GM21390 (cell line): ENCODE measurements at regions not wholly inside any gene's neighbourhood (a gene's known extent, or its start where the extent isn't known, plus 50 kb on each side); places are given as distances from the start of the nearest gene placed in this dataset.

Experiments used
- ATAC-seq: cut with Tn5 transposase; IDR thresholded peaks from one replicate; pipeline ENCODE4 v1.9.1; 2021; ENCODE audit not compliant: unreplicated experiment

DNA sequence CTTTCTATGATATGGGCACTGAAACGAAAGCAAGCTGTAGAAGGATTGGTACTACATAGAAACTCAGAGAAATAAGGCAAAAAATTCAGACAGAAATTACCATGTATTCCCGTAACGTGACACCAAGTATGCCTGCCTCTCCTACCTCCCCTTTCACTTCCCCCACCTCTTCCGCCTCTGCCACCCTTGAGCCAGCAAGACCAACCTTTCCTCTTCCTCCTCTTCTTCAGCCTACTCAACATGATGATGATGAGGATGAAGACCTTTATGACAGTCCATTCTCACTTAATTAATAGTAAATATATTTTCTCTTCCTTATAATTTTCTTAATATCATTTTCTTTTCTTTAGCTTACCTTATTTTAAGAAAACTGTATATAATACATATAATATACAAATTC lies 188.1 kb upstream of the VGLL2 start:
- ATAC-seq = no peak

DNA sequence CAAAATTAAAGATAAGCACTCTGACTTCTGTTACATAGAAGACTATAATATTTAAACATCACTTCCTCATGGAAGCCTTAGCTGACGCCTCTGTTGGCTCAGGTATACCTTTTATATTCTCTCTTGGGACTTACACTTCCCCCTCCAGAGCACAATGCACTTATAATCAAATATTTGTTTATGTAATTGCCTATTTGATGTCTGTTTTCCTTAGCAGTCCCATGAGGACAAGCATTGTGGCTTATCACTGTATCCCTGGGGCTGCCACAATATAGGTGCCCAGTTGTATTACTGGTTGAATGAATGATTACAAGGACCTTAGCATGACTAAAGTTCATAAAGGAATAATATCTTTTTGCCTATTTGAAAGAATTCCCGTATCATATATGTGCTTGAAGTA lies 186.7 kb upstream of the VGLL2 start:
- no peak for ATAC-seq

DNA sequence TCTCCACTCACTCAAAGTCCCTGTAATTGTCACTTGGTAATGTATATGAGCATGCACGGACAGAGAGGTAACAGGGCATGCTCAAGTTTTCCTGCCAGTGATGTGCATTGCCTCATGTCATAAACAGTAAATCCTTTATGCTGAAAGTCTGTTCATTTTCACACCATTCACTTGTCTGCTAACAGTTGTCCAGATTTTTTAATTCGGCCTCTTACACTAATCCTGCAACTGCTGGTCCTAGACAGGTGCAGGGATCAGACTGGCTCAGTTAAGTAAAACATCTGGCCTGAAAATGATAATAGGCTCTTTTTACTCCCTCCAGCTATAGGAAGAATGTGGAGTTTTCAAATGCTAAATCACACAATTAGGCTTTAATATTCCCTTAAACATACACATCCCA lies 185.4 kb upstream of the VGLL2 start:
- ATAC-seq = no peak

DNA sequence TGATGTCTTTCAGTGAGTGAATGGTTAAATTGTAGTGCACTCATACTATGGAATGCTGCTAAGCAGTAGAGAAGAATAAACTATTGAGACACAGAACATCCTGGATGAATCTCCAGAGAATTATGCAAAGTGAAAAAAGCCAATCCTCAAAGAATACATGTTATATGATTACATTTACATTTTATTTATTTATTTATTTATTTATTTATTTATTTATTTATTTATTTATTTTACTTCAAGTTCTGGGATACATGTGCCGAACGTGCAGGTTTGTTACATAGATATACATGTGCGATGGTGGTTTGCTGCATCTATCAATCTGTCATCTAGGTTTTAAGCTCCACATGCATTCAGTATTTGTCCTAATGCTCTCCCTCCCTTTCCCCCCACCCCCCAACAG lies 175.8 kb upstream of the VGLL2 start:
- ATAC-seq = no peak

DNA sequence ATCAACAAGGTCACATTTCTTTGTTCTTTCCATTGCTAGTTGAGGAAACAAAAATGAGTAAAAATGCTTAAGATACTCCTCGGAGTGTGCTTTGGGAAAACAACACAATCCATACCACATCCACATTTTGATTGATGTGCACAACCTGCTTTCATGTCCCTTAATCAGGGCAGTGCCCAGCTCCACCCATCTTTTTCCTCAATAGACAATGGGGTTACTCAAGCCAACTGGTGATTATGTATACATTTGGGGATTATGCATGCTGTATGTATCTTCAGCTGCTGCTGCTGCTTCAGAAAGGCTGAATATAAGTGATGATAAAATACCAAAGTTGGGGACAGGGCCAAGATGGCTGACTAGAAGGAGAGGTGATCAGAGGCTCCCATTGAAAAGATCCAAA lies 155.2 kb upstream of the VGLL2 start:
- ATAC-seq = no peak

DNA sequence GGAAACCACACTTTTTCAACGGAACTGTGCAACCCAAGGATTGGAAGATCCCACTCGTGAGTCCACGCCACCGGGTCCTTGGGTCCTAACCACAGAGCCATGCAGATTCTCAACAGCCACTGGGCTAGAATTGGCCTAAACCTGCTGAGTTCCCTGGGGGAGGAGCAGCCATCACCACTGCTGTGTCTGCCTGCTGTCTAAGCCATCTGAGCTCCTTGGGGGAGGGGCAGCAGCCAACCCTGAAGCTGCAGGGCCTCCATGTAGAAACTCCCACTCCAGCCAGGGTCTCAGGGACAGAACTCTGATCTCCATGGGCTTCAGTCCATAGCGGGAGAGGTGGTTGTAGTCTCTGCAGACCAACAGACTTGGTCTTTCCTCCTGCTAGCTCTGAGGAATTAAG lies 154.6 kb upstream of the VGLL2 start:
- no peak for ATAC-seq

DNA sequence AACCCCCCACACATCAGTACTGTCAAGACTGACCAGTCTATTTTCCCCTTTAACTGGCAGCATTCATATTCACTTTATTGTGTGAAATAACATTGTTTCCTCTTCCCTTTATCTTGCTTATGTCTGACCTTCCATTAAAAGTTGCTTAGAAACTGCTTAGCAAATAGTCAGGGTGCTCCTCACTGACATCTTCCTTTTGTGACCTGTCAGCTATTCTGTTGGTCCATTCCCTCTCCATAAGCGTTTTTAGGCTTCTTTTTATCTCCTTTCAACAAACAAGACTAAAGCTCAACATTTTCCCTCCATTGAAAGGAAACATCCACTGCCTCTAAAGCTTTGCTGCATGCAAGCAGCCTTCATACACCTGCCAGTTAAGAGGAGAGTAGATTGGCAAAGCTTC lies 147.7 kb upstream of the VGLL2 start:
- ATAC-seq = no peak

DNA sequence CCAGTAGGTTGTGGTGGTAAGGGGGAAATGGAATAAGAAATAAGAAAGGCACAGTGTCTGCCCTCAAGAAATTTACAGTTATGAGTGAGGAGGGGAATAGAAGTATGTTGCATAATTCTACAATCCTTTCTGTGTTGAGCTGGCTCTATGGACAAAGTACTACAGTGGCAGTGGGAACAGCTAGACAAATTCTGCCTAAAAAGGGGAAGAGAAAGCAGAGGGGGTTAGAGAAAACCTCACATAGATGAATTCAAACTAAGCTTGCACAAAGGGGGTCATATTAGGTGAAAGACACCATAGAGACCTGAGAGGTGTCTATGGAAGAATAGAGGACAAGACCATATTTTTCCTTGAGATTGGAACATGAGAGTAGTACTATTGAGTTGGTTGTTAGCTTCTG lies 146.9 kb upstream of the VGLL2 start:
- no peak for ATAC-seq

DNA sequence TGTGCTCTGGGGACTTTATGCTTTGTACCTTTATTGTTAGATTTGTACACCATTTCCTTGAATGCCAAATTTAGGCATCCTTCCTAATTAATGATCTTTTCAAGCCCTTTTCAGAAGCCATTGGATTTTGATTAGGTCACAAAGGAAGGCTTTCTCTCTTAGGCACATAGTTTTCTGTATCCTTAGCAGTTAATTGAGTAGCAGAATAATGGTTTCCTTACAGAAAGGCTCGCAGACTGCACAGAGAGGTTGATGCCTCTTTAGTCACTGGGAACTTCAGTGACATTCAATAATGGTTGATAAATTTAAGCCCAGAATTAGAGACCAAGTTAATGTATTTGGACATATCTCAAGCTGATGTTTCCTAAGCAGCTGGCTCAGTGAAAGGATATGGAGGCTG lies 139.1 kb upstream of the VGLL2 start:
- ATAC-seq = no peak

DNA sequence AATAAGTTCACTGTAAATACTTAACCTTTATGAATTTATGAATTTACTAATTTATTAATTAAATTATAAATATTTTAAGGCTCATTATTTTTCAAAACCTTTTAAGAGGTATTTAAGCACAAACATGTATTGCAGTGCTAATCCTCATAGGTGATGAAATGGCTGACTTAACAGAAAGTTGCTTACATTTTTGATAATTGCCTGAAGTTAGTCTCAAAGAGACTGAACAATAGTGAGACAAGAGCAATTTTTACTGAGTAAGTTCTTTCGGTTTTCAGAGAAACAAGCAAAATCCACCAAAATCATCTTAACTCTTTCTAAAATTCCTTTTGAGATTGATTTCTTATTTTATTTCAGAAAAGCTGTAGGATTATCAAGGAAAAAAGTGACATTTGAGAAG lies 137.3 kb upstream of the VGLL2 start:
- ATAC-seq = no peak

DNA sequence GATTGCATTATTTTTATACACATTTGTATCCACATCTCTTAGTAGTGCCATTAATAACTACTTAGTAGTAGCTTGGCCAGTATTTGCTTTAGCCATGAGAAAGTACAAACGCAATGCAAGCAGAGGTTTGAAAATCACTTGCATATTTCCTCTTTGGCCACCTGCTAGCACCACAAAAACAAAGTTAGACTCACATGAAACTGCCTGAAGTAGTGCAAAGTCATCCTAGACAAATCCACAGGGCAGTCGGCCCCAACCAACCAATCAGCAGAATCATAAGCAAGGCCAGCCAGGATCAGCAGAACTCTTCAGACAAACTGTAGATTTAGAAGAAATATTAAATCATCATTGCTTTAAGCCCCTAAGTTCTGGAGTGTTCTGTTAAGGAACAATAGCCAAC lies 135.2 kb upstream of the VGLL2 start:
- no peak for ATAC-seq

DNA sequence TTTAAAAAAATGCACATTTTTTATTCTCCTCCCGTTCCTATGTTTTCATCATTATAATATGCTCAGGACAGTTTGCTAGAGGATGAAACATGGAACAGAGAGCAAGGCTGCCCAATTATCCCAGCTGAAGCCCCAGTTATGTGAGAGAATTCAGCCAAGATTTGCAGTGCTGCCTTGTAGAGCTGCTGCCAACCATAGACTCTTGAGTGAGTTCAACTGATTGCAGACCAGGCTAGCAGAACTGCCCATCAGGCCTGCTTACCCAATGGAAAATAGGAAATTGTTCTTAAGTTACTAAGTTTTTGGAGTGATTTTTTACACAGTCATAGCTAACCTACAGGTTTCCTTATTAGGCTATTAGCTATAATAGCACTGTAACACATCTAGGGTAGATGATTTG lies 128.7 kb upstream of the VGLL2 start:
- no peak for ATAC-seq

DNA sequence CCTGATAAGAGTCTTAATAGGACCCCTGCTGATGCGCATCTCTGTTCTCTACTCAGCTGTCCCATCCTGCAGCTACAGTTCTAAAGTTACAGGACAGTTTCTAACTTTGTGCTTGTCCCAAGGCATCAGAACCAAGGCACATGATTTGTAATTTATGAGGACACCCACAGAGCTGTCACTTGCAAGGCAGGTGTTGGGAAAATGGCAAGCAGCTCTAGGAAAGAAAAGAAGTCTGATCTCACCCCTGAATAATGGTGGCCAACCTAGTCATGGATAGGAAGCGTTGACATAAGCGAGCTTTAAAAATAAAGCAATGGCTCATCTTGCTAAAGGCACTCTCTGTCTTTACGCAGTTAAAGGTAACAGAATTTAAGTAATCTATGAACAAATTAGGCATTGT lies 127.6 kb upstream of the VGLL2 start:
- no peak for ATAC-seq

DNA sequence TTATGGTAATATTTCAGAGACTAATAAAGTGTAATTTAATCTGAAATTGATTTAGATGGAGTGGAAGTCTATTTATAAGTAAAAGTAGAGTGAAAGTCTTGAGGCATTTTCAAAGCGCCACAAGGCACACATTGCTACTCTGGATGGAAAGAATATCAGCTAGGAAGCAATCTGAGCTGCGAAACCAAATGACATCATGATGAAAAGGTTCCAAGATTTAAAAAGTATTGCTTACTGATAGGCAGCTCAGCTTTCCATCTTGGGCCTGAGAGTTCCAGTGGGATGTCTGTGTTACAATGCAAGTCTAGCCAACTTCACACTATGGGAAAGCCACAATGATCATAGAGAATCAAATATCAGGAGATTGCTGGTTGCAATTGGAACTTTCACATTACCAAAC lies 126.9 kb upstream of the VGLL2 start:
- no peak for ATAC-seq

DNA sequence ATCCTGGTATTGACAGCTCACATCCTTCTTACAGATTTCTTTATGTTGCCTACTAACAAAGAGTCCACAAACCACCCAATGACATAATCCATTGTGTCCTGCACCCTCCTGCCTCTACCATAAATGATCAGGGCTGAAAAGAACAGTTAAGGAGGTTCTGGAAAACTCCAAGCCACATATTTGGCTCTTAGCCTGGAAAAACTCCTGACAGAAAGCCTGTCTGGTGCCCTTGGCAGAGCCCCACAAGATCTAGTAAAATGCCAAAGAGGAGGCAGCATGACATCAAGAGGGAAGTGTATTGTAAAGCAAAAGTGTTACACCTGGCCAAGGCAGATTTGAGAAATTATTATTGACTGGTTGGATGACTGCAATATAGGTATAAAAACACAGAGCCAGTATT lies 126.4 kb upstream of the VGLL2 start:
- ATAC-seq = no peak

DNA sequence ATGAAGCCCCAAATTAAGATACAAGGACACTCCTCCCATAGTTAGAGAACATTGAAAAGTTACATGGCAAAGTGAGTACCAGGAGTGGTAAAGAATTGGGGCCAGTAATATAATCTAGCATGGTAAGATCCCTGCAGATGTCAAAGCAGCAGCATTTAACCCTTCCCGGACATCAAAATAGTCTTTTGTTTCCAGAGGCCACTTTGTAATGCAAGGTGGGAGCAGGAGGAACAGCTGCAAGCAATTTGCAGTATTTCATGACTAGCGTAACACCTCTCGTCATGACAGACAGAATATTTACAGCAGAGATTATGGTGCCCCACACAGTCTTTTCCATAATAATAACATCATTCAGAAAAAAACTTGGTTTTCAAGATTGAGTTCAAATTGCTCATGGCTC lies 123.2 kb upstream of the VGLL2 start:
- ATAC-seq = no peak

DNA sequence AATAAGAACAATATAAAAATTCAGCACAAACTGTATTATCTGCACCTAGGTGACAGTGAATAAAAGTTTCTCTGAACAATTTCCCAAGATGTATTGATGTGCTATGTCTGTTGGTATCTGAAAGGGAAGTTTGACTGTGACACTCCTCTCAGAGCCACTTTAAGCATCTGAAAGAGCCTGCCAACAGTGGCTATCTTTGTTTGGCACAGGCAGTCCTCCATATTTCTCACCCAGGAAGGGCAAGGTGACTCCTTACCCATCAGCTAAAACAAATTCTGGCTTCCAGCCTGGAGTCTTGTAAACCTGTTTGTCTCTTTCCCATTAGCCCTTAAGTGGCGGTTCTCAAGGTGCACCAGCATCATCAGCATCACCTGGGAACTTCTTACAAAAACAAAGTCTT lies 122.4 kb upstream of the VGLL2 start:
- no peak for ATAC-seq

DNA sequence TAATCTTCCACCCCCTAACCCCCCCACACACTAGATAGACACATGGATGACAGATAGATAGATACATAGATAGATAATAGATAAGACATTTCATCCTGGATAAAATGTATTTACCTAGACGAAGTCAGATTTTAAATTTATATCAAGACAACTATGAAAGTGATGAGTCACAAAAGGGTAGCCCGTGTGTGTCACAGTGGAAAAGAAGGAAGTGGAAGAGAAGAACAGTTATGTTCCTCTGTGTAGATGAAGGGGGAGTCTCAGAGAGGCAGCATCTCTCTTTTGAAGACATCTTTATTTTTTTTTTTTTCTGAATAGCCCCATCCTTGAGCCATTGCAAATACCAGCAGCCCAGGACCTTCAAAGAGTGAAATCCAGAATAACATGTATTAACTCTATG lies 121.7 kb upstream of the VGLL2 start:
- no peak for ATAC-seq

DNA sequence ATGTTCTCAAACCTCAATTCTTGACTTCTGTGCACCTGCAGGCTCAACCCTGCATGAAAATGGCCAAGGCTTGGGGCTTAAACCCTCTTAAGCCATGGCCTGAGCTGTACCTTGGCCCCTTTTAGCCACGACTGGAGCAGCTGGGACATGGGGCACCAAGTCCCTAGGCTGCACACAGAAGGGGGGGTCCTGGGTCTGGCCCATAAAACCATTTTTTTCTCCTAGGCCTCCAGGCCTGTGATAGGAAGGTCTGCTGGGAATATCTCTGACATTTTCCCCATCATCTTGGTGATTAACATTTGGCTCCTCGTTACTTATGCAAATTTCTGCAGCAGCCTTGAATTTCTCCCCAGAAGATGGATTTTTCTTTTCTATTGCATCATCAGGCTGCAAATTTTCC lies 119.4 kb upstream of the VGLL2 start:
- ATAC-seq = no peak

DNA sequence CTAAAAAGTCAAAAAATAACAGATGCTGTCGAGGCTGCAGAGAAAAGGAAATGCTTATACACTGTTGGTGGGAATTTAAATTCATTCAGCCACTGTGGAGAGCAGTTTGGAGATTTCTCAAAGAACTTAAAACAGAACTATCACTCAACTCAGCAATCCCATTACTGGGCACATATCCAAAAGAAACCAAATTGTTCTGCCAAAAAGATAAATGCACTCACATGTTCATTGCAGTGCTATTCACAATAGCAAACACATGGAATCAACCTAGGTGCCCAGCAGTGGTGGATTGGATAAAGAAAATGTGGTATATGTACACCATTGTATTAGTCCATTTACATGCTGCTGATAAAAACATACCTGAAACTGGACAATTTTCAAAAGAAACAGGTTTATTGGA lies 116.0 kb upstream of the VGLL2 start:
- ATAC-seq = no peak

DNA sequence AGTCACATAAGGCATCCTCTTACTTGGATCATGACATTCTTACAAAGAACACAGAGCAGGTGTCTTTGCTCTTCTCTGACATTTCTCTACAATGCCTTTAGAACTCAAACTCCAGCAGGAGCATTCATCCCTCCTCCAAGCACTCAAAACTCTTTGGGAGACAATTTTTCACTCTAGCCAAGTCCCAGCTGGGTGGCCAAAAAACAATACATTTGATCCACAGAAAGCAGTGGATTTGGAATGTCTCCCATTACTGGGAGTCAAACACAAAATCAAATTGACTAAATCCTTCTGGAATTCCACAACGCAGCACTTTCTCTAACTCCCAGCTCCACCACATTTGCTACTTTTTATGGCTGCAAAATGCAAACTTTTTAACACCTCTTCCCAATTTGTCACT lies 108.6 kb upstream of the VGLL2 start:
- ATAC-seq = no peak

DNA sequence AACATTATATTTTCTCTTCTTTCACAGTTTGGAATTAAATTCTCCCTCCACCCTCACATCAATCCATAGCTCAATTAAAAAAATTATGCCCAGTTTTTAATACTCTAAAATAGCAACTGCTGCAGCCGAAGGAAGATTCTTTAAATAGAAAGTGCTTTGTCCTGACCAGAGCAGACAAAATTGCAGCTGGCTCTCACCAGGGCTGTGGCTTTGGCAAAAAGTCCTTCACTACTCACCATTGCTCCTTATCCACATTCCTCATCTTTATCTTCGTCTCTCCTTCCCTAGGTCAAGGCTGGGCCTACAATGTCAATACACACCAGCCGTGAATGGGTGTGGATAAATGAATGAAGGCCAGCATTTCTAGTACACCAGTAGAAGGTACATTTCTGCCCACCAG lies 107.9 kb upstream of the VGLL2 start:
- no peak for ATAC-seq

DNA sequence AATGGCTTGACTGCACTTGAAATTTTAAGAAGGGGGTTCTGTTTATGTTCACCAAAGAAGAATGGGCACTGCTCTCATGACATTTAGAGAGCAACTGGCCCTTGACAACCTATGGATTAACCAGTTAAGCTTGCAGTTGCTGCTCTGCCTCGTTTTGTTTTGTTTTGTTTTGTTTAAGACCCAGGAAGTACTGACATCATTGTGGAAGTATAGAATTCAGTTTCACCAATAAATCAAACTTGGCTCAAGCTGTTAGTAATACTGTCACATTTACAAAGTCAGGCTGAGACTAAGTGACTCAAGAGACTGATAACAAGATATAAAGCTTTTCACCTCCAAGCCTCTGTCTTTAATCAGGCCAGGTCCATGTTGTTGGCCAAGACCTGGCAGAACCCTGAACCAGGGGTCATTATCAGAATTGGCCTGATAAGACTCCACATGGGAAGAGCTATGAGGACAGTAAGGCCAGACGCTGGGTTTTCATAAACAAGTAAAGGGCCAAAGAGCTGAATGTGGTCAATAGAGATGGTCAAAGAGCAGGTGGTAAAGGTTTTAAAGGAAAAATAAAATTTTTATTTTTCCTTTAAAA lies 99.4 kb upstream of the VGLL2 start:
- ATAC-seq = no peak
